BJ (cell line): ENCODE measurements at regions not wholly inside any gene's neighbourhood (a gene's known extent, or its start where the extent isn't known, plus 50 kb on each side); places are given as distances from the start of the nearest gene placed in this dataset.

ENCODE experiments used
- CTCF ChIA-PET: fragments of 350-600 bp; formaldehyde crosslinking; extraction: SDS; loops from one replicate; lab custom pipeline; 2021; ENCODE audit warnings: antibody characterized with exemption, inconsistent platforms; lab: Yijun Ruan, JAX
- POLR2A ChIA-PET: fragments of 300-600 bp; sonication (Branson Sonifier 250); formaldehyde crosslinking; extraction: SDS; loops from one replicate; lab custom pipeline; 2021; ENCODE audit warnings: antibody characterized with exemption; lab: Charles Lee
- DNase-seq: peaks from one replicate; pipeline ENCODE4 v3.0.0-alpha.2; 2011; ENCODE audit warnings: low read depth
- H3K27me3 ChIP-seq: 2 replicates; pipeline ENCODE4 v1.6.0; 2011; ENCODE audit warnings: low read length; ENCODE audit not compliant: control insufficient read depth, insufficient read depth
- H3K36me3 ChIP-seq: 2 replicates; pipeline ENCODE4 v1.5.1; 2011; ENCODE audit warnings: low read length; ENCODE audit not compliant: control insufficient read depth, insufficient read depth
- H3K4me3 ChIP-seq: 2 replicates; pipeline ENCODE4 v1.5.1; 2011; ENCODE audit warnings: low read depth, mild to moderate bottlenecking, control low read depth, low read length
- CTCF ChIP-seq: IDR thresholded peaks from 2 replicates; pipeline ENCODE4 v1.5.1; 2011; ENCODE audit warnings: low read depth, mild to moderate bottlenecking, control low read depth, inconsistent platforms, low read length, moderate library complexity; ENCODE audit not compliant: insufficient read depth

GRCh38 chr1:213425376-213426030 is 374.5 kb downstream of the RPS6KC1 start:
- DNase-seq = no peak
- TF ChIP-seq CTCF = no peak
- POLR2A ChIA-PET = no interaction called here

GRCh38 chr1:213429642-213430041 is 378.6 kb downstream of the RPS6KC1 start:
- Histone ChIP-seq H3K4me3 (no peak overlapping the region), H3K27me3 (no peaks in the 10 kb centered on the region), H3K36me3 (no peaks in the 10 kb centered on the region)
- POLR2A ChIA-PET = no interaction called here
- no peak for DNase-seq
- CTCF ChIA-PET = no interaction called here
- TF ChIP-seq CTCF = no peak

More at GRCh38 chr1:213425376-213426030, 374.5 kb downstream of the RPS6KC1 start:
- Histone ChIP-seq H3K4me3 (no peak overlapping the region), H3K36me3 (no peaks in the 10 kb centered on the region), H3K27me3 (no peaks in the 10 kb centered on the region)
- CTCF ChIA-PET = interaction anchor here (0.6 kb wide), 1 partner anchor 14 kb away, joined by 3 read pairs; no protein-coding TSS in a partner anchor

GRCh38 chr1:213435715-213436114 is 384.7 kb downstream of the RPS6KC1 start:
- ChIA-PET POLR2A (no interaction called here), CTCF (no interaction called here)
- no peaks in the 10 kb centered on the region for H3K36me3 ChIP-seq

GRCh38 chr1:213438339-213438738 is 387.3 kb downstream of the RPS6KC1 start:
- no peaks in the 10 kb centered on the region for H3K27me3 ChIP-seq
- H3K36me3 ChIP-seq = no peaks in the 10 kb centered on the region
- CTCF ChIA-PET = no interaction called here
- H3K4me3 ChIP-seq = no peak overlapping the region
- POLR2A ChIA-PET = no interaction called here
- DNase-seq = no peak
- TF ChIP-seq CTCF = no peak

More at GRCh38 chr1:213435715-213436114, 384.7 kb downstream of the RPS6KC1 start:
- DNase-seq = no peak
- Histone ChIP-seq H3K4me3 (no peak overlapping the region), H3K27me3 (no peaks in the 10 kb centered on the region)
- TF ChIP-seq CTCF = no peak

GRCh38 chr1:213439703-213440102 is 388.7 kb downstream of the RPS6KC1 start:
- no peak for TF ChIP-seq CTCF
- ChIA-PET CTCF (interaction anchor here (0.6 kb wide), 1 partner anchor 14 kb away, joined by 3 read pairs; no protein-coding TSS in a partner anchor), POLR2A (no interaction called here)
- no peak for DNase-seq
- no peaks in the 10 kb centered on the region for H3K27me3 ChIP-seq
- H3K36me3 ChIP-seq = no peaks in the 10 kb centered on the region
- H3K4me3 ChIP-seq = no peak overlapping the region
